ENCODE measurements at regions not wholly inside any gene's neighbourhood (a gene's known extent, or its start where the extent isn't known, plus 50 kb on each side); places are given as distances from the start of the nearest gene placed in this dataset.
"Not testable (repeated sequence)": the region's sequence is repeated elsewhere in the genome, so short reads cannot be mapped to it uniquely, and the experiment has no call there.

DNA sequence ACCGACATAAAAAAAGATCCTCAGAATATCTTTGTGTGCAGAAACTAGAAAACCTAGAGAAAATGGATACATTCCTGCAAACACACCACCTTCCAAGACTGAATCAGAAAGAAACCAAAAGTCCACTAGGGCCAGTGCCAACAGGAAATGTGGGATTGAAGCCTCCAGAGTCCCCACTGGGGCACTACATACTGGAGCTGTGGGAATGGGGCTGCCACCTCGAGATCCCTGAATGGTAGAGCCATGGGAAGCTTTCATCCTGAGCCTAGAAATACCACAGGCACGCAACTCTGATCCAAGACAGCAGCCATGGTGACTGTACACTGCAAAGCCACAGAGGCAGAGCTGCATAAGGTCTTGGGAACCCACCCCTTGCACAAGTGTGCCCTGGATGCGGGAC, 111.6 kb upstream of the TPTE start:
- DNase-seq (ENCODE audit: low read depth), result not testable (repeated sequence)

DNA sequence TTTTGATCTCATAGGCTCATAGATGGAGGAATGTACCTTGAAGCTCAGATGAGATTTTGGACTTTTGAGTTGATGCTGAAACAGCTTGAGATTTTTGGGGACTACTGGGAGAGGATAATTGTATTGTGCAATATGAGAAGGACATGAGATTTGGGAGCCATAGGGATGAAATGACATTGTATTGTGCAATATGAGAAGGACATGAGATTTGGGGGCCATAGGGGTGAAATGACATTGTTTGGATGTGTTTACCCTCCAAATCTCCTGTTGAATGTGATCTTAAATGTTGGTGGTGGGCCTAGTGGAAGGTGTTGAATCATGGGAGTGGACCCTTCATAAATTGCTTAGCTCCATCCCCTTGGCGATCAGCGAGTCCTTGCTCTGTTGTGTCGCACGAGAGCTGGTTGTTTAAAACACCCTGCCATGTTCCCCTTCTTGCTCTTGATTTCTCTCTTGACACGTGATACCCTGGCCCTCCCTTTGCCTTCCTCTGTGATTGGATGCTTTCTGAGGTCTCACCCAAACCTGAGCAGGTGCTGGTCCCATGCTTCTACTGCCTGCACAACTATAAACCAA, 110.9 kb upstream of the TPTE start:
- DNase-seq (ENCODE audit: low read depth), result not testable (repeated sequence)

DNA sequence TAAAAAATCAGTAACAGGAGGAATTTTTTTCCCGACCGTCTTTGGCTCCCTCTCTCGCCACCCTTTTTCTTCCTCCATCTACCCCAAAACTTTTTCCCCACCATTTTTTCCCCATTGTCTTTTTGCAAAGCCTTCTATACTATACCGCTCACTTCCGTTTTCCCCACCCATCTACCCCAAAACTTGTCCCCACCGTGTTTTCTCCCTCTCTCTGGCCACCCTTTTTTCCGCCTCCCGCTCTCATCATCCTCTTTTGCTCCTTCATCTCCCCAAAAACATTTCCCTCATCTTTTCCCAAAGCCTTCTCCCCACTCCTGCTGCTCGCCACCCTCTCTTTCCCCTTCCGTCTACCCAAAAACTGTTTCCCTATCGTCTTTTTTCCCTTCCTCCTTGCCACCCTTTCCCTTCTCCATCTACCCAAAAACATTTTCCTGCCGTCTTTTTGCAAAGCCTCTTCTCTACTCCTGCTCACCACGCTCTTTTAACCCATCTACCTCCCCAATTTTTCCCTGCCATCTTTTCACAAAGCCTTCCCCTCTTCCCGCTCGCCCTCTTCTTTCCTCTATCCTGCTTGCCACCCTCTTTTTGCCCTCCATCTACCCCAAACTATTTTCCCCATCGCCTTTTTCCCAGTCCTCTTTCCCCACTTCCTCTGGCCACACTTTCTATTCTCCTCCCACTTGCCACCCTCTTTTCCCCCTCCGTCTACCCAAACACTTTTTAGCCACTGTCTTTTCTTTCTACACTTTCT, 109.4 kb upstream of the TPTE start:
- not testable (repeated sequence) for DNase-seq (ENCODE audit: low read depth)

GRCh38 chr21:10412928-10413246, 108.5 kb upstream of the TPTE start:
- DNase-seq (ENCODE audit: low read depth), result not testable (repeated sequence)

GRCh38 chr21:10413247-10414120, 107.9 kb upstream of the TPTE start:
- not testable (repeated sequence) for DNase-seq (ENCODE audit: low read depth)

- not testable (repeated sequence) for DNase-seq (ENCODE audit: low read depth)
Observed at GRCh38 chr21:10414121-10414924, 107.1 kb upstream of the TPTE start.

- DNase-seq (ENCODE audit: low read depth), result not testable (repeated sequence)
Observed at GRCh38 chr21:10414925-10415254, 106.5 kb upstream of the TPTE start.

GRCh38 chr21:10415456-10415855, 105.9 kb upstream of the TPTE start:
- not testable (repeated sequence) for DNase-seq (ENCODE audit: low read depth)

GRCh38 chr21:10415859-10416258, 105.5 kb upstream of the TPTE start:
- not testable (repeated sequence) for DNase-seq (ENCODE audit: low read depth)

DNA sequence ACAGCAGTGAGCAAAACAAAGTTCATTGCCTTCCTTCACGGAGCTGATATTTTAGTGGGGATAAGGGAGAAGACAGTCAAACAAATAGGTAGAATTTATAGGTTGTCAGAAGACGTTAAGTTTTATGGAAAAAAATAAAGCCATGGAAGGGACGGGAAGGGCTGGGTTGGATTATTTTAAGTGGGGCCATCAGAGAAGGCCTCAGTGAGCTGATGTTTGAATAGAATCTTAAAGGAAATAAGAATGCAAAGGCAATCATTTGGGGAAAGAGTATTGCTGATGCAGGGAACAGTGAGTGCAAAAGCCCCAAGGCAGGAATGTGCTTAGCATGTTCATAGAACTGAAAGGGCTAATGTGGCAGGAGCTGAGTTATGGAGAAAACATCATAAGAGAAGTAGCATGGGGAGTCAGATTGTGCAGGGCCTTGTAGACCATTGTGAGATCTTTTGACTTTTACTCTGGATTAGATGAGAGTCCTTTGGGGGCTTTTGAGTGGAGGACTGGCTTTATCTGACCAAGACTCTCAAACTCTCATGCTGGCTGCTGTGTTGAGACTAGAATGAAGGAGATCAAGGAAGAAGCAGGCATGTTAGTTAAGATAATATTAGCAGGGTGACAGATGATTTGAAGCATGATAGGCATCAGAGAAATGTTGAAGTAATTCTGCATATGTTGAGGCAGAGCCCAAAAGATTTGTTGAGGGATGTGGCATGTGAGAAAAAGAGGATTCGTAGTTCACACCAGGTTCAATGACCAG, 104.5 kb upstream of the TPTE start:
- DNase-seq (ENCODE audit: low read depth), result not testable (repeated sequence)

DNA sequence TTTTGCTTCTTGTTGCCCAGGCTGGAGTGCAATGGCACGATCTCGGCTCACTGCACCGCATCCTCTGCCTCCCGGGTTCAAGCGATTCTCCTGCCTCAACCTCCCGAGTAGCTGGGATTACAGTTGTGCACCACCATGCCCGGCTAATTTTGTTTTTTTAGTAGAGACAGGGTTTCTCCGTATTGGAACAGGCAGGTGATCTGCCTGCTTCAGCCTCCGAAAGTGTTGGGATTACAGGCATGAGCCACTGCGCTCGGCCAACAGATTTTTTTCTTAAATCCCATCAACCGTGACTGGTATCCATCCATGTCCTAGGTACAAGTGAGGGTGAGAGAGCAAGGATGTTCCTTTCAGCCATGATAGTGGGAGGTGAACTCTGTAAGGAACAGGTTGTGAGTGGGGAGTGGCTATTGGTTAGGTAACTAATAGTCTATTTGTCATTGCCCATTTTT, 103.8 kb upstream of the TPTE start:
- DNase-seq (ENCODE audit: low read depth), result not testable (repeated sequence)

DNA sequence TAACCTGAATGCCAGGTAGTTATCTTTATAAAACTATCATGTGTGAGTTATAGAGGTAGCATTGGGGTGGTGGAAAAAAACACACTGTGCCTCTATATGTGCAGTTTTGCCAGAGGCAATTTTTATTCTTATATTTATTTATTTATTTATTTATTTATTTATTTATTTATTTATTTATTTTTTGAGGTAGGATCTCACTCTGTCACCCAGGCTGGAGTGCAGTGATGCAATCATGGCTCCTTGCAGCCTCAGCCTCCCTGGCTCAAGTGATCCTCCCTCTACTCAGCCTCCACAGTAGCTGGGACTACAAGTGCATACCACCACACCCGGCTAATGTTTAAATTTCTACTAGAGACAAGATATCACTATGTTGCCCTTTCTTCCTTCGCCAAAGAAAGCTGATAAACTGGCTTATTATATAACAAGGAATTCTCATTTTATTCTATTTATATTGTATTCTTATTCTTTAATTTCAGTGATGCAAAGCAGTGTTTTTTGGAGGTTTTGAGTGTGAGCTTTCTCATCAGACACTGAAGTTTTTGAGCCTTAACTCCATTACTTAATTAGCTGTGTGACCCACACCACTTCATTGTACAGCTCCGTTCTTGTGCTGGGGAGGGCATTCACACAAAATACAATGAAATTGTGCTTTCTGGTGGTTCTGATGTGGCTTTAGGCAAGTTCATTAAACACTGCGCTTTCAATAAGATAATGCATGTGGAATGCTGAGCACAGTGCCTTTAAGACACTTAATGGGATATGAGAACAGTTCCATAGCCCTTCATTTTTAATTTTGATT, 102.9 kb upstream of the TPTE start:
- not testable (repeated sequence) for DNase-seq (ENCODE audit: low read depth)

GRCh38 chr21:10421199-10421598, 100.2 kb upstream of the TPTE start:
- not testable (repeated sequence) for DNase-seq (ENCODE audit: low read depth)

- DNase-seq (ENCODE audit: low read depth), result not testable (repeated sequence)
Observed at GRCh38 chr21:10421601-10422000, 99.8 kb upstream of the TPTE start.

DNA sequence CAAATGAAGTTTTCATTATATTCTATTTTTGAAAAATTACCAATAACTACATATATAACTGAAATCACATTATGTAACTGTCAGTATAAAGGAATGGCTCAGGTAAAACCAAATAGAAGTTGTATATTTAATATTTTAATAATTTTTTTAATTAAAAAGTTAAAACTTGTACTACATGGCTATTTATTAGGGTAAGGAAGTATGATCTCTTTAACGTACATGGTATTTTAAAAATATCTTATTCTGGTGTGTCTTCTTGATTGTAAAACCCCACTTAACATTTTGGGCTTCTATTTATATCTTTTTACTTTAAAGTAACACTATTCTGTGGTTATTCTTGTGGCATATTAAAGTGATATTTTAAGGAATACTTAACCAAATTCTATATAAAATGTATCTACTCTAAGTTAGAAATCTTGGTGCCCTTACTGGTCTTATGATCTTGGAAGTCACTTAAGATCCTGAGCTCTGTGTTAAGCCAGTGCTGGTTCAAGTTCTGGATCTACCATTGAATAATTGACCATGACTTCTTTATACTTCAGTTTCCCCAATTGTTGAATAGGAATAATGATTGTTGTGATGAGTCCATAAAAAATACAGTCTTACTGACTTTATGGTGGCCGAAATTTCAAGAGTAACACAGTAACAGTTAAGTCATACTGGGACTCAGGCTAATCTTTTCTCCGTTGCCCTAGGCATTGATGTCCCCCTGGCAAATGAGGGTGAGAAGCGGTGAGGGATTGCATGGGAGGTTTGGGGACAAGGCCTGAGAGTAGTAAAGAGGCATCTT, 97.1 kb upstream of the TPTE start:
- DNase-seq (ENCODE audit: low read depth), result not testable (repeated sequence)

- DNase-seq (ENCODE audit: low read depth), result not testable (repeated sequence)
Observed at GRCh38 chr21:10424887-10425145, 96.6 kb upstream of the TPTE start.

GRCh38 chr21:10425856-10426255, 95.5 kb upstream of the TPTE start:
- DNase-seq (ENCODE audit: low read depth), result no peak

DNA sequence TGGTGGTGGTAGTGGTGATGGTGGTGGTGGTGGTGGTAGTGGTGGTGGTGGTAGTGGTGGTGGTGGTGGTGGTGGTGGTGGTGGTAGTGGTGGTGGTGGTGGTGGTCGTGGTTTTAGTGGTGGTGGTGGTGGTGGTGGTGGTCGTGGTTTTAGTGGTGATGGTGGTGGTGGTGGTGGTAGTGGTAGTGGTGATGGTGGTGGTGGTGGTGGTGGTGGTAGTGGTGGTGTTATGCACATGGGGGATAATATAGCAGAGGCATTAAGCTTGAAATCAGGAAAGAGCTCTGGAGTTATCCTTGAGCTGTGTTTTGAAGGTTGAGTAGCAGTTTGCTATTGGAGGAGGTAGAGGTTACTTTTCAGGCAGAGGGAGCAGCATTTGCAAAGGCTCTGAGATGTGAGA, 94.6 kb upstream of the TPTE start:
- not testable (repeated sequence) for DNase-seq (ENCODE audit: low read depth)

DNA sequence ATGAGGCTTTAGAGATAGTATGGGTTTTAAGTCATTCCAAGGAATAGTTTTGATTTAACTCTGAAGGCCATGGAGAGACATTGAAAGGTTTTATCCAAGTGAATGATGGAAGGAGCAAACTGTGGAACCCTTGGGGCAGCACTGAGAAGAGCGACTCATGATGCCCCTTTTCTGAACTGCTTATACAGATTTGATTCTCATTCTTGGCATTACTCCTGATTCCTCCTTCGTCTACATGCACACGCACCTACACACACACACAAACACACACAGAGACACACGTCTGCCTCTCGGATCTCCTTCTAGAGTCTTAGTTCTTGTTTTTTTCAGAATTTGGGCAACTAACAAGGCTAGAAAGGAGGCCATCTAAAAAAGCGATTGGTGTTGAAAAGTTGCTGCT, 94.1 kb upstream of the TPTE start:
- DNase-seq (ENCODE audit: low read depth), result not testable (repeated sequence)

- DNase-seq (ENCODE audit: low read depth), result not testable (repeated sequence)
Observed at GRCh38 chr21:10428981-10429534, 92.3 kb upstream of the TPTE start.

All from CMK (cell line).